ENCODE measurements at regions not wholly inside any gene's neighbourhood (a gene's known extent, or its start where the extent isn't known, plus 50 kb on each side); places are given as distances from the start of the nearest gene placed in this dataset.

GRCh38 chr15:52922871-52923270 is 132.7 kb upstream of the ONECUT1 start:
- TF ChIP-seq EZH2phosphoT487 (IDR thresholded peaks at IDR 0.05; ENCODE audit: low read length) (no peak), EZH2 (optimal IDR thresholded peaks at IDR 0.05; ENCODE audit: low read depth, low read length) (no peak), CTCF (IDR thresholded peaks at IDR 0.05; ENCODE audit: low read length) (no peak)
- H3F3A ChIP-seq (ENCODE audit: insufficient read depth, low read length), result no peaks in the 10 kb centered on the region
- DNase-seq, result no peak
- H3K36me3 ChIP-seq (replicated peaks; ENCODE audit: insufficient read depth, low read length), result no peaks in the 10 kb centered on the region
- H3K9me2 ChIP-seq (replicated peaks; ENCODE audit: insufficient read depth, low read length), result no peaks in the 10 kb centered on the region
- no peak overlapping the region for H3K4me3 ChIP-seq (ENCODE audit: low read length)
- H3K27me3 ChIP-seq (replicated peaks; ENCODE audit: insufficient read depth, low read length), result no peaks in the 10 kb centered on the region
- H3K79me2 ChIP-seq (ENCODE audit: low read length), result no peaks in the 10 kb centered on the region
- no peak overlapping the region for H3K9ac ChIP-seq (ENCODE audit: low read length)
- H2AFZ ChIP-seq (ENCODE audit: low read length), result no peak overlapping the region
- no peak overlapping the region for H3K27ac ChIP-seq (ENCODE audit: low read length)
- no peaks in the 10 kb centered on the region for H4K20me1 ChIP-seq (ENCODE audit: insufficient read depth, low read length)
- H3K4me1 ChIP-seq (ENCODE audit: low read length), result no peaks in the 10 kb centered on the region
- H3K9me3 ChIP-seq (replicated peaks; ENCODE audit: insufficient read depth, low read length), result no peaks in the 10 kb centered on the region
- no peak overlapping the region for H3K4me2 ChIP-seq (ENCODE audit: low read depth, low read length)

- Histone ChIP-seq H4K20me1 (ENCODE audit: insufficient read depth, low read length) (no peaks in the 10 kb centered on the region), H3K4me3 (ENCODE audit: low read length) (no peak overlapping the region), H3K36me3 (replicated peaks; ENCODE audit: insufficient read depth, low read length) (no peaks in the 10 kb centered on the region), H3K79me2 (ENCODE audit: low read length) (no peaks in the 10 kb centered on the region), H3K9me2 (replicated peaks; ENCODE audit: insufficient read depth, low read length) (no peaks in the 10 kb centered on the region), H3K27me3 (replicated peaks; ENCODE audit: insufficient read depth, low read length) (no peaks in the 10 kb centered on the region), H3K27ac (ENCODE audit: low read length) (no peak overlapping the region), H3K9me3 (replicated peaks; ENCODE audit: insufficient read depth, low read length) (no peaks in the 10 kb centered on the region), H3F3A (ENCODE audit: insufficient read depth, low read length) (no peaks in the 10 kb centered on the region), H3K4me2 (ENCODE audit: low read depth, low read length) (no peak overlapping the region), H2AFZ (ENCODE audit: low read length) (no peak overlapping the region), H3K9ac (ENCODE audit: low read length) (no peak overlapping the region), H3K4me1 (ENCODE audit: low read length) (no peaks in the 10 kb centered on the region)
- DNase-seq, result no peak
- no peak for TF ChIP-seq CTCF (IDR thresholded peaks at IDR 0.05; ENCODE audit: low read length)
- TF ChIP-seq EZH2 (optimal IDR thresholded peaks at IDR 0.05; ENCODE audit: low read depth, low read length), result no peak
- no peak for TF ChIP-seq EZH2phosphoT487 (IDR thresholded peaks at IDR 0.05; ENCODE audit: low read length)
Measured at GRCh38 chr15:52912172-52912571, 122.0 kb upstream of the ONECUT1 start.

- Histone ChIP-seq H3K4me3 (ENCODE audit: low read length) (no peak overlapping the region), H4K20me1 (ENCODE audit: insufficient read depth, low read length) (no peaks in the 10 kb centered on the region), H3K9me2 (replicated peaks; ENCODE audit: insufficient read depth, low read length) (no peaks in the 10 kb centered on the region), H3K4me2 (ENCODE audit: low read depth, low read length) (no peak overlapping the region), H3F3A (ENCODE audit: insufficient read depth, low read length) (no peaks in the 10 kb centered on the region), H2AFZ (ENCODE audit: low read length) (no peak overlapping the region), H3K79me2 (ENCODE audit: low read length) (no peaks in the 10 kb centered on the region), H3K4me1 (ENCODE audit: low read length) (no peaks in the 10 kb centered on the region), H3K9ac (ENCODE audit: low read length) (no peak overlapping the region), H3K27ac (ENCODE audit: low read length) (no peak overlapping the region), H3K9me3 (replicated peaks; ENCODE audit: insufficient read depth, low read length) (no peaks in the 10 kb centered on the region), H3K27me3 (replicated peaks; ENCODE audit: insufficient read depth, low read length) (no peaks in the 10 kb centered on the region), H3K36me3 (replicated peaks; ENCODE audit: insufficient read depth, low read length) (no peaks in the 10 kb centered on the region)
- no peak for TF ChIP-seq CTCF (IDR thresholded peaks at IDR 0.05; ENCODE audit: low read length)
- TF ChIP-seq EZH2 (optimal IDR thresholded peaks at IDR 0.05; ENCODE audit: low read depth, low read length), result no peak
- TF ChIP-seq EZH2phosphoT487 (IDR thresholded peaks at IDR 0.05; ENCODE audit: low read length), result no peak
- no peak for DNase-seq
Measured at GRCh38 chr15:52893338-52893737, 103.2 kb upstream of the ONECUT1 start.

Measured in MM.1S (cell line).